WTC11 (cell line): ENCODE measurements at regions not wholly inside any gene's neighbourhood (a gene's known extent, or its start where the extent isn't known, plus 50 kb on each side); places are given as distances from the start of the nearest gene placed in this dataset.

Experiments
- ATF3 ChIP-seq: sonication (generic); formaldehyde crosslinking; conservative IDR thresholded peaks from 2 replicates; pipeline ENCODE4 v1.8.1; 2022; ENCODE audit warnings: mild to moderate bottlenecking, missing genetic modification reagents
- CREB1 ChIP-seq: sonication (generic); formaldehyde crosslinking; IDR thresholded peaks from 2 replicates; pipeline ENCODE4 v1.8.0; 2023; ENCODE audit warnings: mild to moderate bottlenecking, missing genetic modification reagents
- CTCF ChIP-seq: fragments of 200-600 bp; IDR thresholded peaks from 2 replicates; pipeline ENCODE4 v1.8.0; 2022; ENCODE audit warnings: antibody characterized with exemption
- ESRRA ChIP-seq: sonication (generic); formaldehyde crosslinking; IDR thresholded peaks from 2 replicates; pipeline ENCODE4 v1.8.1; 2022; ENCODE audit warnings: mild to moderate bottlenecking, missing genetic modification reagents, borderline replicate concordance
- GABPB1 ChIP-seq: sonication (generic); formaldehyde crosslinking; IDR thresholded peaks from 2 replicates; pipeline ENCODE4 v1.8.1; 2023; ENCODE audit warnings: mild to moderate bottlenecking, missing genetic modification reagents
- HMGXB4 ChIP-seq: sonication (generic); formaldehyde crosslinking; IDR thresholded peaks from 2 replicates; pipeline ENCODE4 v1.8.1; 2023; ENCODE audit warnings: mild to moderate bottlenecking, moderate library complexity, missing genetic modification reagents
- MLX ChIP-seq: sonication (generic); formaldehyde crosslinking; IDR thresholded peaks from 2 replicates; pipeline ENCODE4 v1.8.1; 2023; ENCODE audit warnings: mild to moderate bottlenecking, missing genetic modification reagents, moderate library complexity
- STAT6 ChIP-seq: sonication (generic); formaldehyde crosslinking; conservative IDR thresholded peaks from 2 replicates; pipeline ENCODE4 v1.8.1; 2023; ENCODE audit warnings: mild to moderate bottlenecking, low read depth, missing genetic modification reagents, moderate library complexity

GRCh38 chr2:16019617-16020351, 79.4 kb downstream of the MYCN start:
- TF ChIP-seq HMGXB4 (CRISPR knock-in tag) (no peak), CTCF (no peak), STAT6 (no peak), CREB1 (no peak), GABPB1 (CRISPR knock-in tag) (no peak), ESRRA (CRISPR knock-in tag) (no peak), MLX (CRISPR knock-in tag) (no peak), ATF3 (no peak)
